DMS53 treated with DMSO at 0.1 percent for 48 hours (cell line): ENCODE measurements at regions not wholly inside any gene's neighbourhood (a gene's known extent, or its start where the extent isn't known, plus 50 kb on each side); places are given as distances from the start of the nearest gene placed in this dataset.
A peak's percentile ranks its signal among the peaks of the same experiment; 100 is the strongest.

Experiments
- DNase-seq: peaks from one replicate; lab custom pipeline; 2025; ENCODE audit not compliant: unreplicated experiment; lab: John Stamatoyannopoulos, UW

DNA sequence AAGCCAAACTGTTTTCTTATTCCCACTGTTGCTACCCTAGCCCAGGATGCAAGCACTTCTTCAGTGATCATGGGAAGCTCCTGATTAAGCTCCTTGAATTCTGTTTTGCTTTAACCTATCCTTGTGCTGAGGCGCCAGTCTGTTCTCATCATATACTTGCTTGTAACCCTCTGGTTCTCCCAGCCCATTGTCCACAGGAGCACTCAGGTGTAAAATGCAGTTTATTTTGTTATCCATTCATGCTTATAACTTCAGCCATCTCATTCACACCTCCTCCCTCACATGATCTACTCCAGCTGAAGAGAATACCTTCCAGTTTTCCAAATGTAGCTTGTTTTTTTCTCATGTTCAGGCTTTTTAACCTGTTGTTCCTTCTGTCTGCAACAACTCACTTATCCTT lies 402.1 kb upstream of the BRINP1 start:
- DNase-seq = no peak

DNA sequence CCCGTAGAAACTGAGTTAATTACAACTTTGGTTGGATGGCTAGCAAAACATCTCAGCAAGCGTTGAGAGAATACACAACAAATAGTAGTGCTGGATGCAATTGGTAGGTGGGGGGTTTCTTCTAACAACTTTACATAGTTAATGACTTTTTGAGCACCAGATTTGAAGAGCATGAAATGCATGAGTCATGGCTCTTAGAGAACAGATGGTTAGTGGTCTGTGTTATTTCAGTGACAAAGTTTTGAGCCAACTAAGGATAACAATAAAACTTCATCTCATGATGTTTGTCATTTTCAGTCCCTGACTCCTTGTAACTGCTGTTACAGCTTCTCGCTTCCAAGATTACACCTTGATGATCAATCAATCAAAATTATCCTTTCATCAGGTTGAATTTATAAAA lies 399.0 kb upstream of the BRINP1 start:
- no peak for DNase-seq

DNA sequence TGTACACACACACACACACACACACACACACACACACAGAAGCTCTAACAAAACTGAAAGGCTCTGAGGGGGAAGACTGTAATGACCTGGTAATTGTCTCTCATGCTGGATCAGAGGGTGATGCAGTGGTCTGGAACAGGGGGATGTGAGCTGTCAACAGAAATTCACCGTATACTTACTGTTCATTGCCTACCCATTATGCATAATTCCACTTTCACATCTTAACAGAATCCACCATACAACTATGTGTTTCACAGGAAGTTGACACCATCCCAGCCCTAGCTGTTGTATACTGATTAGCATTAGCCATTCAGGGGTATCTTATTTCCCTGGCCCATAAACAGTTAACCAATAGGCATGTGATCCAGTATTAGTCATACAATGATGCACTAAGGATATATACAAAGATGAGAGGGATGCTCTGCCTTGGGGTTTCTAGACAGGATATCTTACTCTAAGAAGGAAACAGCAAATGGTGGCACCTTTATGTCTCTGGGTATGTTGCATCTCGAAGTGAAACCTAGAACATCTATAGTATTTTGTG lies 396.5 kb upstream of the BRINP1 start:
- DNase-seq = no peak

DNA sequence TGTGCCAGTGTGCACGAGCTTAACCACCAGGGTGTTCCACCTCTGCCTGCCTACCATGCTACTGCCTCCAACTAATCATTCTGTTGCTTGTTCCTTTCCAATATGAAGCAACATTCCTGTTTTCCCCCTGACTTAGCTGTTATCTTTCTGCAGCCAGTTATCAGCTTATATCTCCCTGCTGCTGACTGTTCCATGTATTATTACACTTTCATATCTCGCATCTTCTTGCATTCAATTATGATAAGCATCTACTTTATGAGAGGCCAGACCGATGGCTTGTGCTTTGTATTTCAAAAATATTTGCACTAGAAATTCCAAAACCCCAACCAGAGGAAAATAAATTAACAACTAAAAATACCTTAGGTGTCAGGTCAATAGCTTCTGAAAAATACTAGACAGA lies 394.0 kb upstream of the BRINP1 start:
- no peak for DNase-seq

DNA sequence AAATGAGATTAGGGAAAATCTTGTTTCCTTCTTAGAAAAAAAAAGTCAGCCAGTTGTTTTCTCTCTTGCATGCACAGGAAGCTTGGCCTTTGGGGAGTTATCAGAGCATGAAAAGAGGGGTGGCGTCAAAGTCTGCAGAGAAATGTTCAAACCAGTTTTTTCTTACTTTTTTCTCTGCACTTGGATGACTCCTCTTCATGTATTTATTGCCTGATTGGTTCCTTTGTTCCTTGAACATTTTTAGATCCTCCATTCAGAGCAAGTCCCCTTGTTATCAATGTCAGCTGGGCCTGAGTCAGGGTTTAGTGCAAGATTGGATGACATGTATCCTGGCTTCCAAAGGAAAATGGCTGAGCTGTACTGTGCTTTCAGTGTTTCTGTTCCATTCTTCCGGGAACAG lies 392.6 kb upstream of the BRINP1 start:
- DNase-seq = no peak

DNA sequence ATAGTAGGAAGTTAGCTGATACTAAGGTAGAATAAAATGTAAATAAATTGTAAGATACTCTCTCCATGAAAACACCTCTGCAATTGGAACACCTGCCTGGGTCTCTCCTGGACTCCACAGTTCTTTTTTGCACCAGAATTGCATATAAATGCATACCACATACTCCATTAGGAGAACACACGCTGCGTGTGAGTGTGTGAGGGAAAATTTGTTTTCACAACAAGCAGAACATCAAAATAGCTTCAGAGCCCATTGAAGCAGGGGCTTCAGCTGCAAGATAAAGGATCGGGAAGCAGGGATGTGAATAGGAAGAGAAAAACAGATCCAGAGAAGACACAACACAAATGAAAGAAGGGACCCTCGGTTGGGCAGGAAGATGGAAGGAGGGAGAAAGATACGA lies 389.8 kb upstream of the BRINP1 start:
- DNase-seq = no peak

DNA sequence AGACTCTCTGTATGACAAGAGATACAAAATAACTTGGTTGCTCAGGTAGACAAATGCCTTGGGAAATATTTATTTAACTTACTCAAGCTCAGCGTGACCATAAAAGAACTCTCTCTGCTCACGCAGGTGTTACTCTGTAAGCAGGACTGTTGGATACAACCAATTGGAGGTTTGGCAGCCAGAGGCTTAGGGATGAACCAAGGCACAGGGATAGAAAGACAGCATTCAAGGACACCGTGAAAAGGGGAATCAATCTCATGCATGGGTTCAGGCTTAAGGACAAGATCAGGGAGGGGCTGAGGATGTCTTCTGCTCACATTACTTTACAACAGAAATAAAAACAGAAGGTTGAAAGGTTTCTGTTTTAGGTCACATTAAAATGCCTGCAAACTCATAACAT lies 389.0 kb upstream of the BRINP1 start:
- DNase-seq = peak; percentile 71

DNA sequence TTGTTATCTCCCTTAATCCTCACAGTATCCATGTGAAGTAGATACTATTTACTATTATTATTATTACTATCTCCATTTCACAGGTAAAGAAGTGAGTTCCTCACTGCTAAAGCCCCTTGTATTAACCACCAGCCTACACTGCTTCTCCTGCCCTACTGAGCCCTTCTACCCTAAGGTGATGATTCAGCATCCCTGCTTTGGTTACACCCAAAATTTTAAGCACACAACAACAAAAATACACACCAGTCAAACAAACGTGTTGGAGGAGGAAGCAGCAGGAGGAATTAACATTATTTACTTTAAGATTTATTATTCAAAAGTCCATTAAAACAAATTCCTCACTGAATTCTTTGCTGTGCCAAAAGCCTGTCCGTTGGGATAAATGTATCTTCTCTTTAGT lies 370.2 kb upstream of the BRINP1 start:
- no peak for DNase-seq

DNA sequence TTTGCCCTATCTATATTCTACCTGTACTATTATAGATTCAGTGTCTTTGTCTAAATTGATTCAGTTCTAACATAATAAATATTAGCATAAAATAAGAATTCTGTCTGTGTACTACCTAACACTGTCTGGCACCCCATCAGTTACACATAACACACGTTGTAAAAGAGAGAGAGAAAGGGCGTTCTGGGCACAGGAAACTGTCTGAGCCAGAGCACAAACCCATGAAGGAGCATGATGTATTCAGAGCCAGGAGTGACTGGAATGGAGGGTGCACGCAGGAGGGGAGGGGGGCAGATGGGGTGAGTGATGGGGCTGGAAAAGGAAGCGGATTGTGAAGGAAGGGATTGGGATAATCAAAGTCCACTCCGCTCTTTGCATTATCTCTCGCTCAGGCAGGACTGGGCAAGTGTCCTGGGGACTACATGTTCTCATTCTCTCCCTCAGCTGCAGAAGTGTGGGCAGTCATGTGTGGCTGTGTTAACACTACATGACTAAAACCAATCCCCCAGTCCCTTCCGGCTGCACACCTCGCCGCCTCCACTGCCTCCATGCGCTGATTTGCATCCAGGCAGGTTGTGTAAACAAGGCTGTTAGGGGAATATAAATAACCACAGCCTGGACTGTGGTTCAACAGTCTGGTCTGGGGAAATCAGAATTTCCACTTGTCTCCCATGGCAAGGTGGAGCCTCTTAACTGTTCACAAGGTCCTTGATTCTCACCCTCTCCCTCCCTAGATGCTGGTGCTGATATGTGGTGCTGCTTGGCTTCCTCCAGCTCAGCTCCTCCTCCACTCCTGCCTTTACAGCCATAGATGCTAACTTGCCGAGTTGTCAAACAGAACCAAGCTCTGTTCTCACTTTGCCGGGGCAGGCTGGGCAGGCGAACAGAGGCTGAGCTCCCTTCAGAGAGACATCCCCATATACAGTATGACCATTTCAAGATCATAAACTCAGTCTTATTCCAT lies 367.5 kb upstream of the BRINP1 start:
- peak; percentile 90 for DNase-seq

DNA sequence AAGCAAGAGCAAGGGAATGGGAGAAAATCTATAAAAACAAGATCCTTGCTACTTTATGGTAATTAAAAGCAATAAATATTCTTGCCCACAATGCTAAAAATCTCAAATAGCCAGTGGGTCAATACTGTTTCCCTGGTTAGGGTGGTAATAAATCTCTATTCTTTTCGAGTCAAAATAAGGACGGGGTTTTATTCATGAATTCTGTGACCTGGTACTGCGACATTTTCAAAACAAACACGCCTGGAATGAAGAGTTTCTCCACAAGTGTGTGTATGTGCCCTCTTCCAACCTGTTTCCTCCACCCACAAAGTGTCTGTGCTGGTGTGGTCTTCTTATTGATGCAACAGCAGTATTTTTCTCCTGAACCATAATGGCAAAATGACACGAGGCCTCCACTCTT lies 358.8 kb upstream of the BRINP1 start:
- no peak for DNase-seq

DNA sequence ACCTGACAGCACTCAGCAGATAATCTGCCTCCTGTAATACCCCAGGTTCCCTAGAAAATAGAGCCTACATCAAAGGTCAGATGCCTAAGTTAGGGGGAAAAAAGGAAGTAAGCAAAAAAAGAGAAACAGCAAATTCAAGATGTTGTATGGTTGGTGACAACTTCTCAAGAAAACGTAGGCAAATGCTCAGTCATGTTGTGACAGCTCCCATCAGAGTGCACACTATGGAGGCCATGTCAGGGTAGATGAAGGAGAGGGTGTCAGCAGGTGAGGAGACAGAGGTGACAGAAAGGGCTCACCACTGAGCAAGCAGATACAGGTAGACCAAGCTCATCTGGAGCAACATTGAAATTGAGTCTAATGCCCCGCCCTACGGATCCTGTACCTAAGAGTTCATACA lies 356.8 kb upstream of the BRINP1 start:
- no peak for DNase-seq

DNA sequence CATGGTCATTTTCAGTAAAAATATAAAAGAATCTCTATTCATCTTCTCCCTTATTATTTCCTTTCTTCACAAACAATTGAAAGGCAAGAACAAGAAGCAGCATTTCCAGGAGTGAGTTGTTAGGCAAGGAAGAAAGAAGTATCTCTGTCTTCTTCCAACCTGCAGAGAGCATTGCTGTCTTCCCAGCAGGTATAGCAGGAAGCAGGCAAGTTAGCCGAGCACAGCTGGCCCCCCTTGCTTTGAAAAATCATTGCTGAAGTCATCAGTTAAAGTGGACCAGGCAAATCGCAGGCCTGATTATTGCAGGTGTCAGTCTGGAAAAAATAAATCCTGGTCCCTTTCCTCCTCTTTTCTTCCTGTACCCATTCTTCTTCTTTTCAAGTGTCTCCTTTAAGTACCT lies 353.1 kb upstream of the BRINP1 start:
- DNase-seq = no peak

DNA sequence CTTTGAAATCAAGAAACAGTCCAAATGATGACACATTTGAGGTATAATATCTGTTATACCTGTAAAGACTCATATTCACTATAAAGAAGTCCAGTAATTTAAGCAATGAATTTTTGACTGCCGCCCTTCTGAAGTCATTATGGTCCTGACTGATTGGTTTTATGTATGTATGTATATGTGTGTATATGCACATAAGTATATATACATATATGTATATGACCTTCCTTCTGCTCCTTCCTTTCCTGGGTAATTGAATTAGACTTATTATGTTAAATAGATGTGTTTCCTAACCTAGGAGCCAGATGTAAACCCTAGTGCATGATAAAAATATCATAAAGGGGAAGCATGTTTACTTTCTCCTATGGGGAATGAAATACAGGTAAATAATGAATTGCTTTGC lies 343.1 kb upstream of the BRINP1 start:
- no peak for DNase-seq

DNA sequence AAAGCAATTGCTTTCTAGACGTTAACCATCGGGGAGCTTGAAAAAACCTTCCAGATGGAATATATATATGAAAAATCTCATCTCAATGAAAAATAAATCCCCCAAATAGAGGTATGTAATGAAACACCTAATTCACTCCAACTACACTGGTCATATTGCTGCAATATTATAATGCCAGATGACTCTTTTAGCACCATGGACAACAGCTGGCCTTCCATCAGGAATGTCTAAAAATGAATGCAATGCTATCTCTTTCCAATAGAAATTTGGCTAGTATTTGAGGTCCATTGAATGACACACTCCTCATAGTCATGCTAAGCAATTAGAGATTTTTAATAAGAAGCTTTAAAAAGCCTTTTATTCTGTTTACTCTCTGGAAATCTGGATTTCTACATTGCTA lies 340.2 kb upstream of the BRINP1 start:
- no peak for DNase-seq

DNA sequence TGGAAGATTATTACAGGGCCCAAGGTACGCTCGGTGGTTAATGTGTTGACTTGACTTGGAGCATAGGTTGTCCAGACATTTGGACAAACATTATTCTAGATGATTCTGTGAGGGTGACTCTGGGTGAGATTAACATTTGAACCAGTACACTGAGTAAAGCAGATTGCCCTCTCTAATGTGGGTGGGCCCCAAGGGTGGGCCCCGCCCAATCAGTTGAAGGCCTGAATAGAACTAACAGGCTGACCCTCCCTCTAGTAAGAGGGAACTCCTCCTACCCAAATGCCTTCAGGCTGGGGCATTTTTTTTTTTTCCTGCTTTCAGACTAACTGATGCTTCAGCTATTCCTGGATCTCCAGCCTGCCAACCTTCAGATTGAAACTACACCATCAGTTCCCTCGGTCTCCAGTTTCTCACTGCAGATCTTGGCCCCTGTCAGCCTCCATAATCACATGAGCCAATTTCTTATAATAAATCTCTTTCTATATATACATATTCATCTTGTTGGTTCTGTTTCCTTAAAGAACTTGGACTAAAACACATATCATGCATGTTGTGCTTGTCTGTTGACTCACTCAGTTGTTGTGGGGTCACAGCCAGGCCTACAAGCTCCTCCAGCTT lies 338.1 kb upstream of the BRINP1 start:
- DNase-seq = no peak

DNA sequence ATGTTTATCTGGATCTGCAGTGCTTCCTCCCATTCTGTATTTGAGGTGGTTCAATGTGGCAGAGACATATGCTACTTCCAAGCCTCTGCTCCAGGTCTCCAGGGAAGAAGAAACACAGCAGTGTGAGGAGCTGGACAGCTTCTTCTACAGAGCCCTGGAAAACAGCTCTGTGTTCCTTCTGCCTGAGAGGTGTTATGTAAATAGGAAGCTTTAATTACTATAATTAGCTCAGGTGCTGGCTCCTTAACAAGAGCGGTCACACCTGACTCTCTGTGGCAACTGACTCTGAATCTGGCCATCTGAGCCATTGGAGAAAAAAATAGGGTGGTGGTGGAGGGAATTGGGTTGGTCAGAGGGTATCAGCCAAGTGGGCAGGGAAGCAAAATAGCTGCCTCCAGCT lies 332.4 kb upstream of the BRINP1 start:
- no peak for DNase-seq

DNA sequence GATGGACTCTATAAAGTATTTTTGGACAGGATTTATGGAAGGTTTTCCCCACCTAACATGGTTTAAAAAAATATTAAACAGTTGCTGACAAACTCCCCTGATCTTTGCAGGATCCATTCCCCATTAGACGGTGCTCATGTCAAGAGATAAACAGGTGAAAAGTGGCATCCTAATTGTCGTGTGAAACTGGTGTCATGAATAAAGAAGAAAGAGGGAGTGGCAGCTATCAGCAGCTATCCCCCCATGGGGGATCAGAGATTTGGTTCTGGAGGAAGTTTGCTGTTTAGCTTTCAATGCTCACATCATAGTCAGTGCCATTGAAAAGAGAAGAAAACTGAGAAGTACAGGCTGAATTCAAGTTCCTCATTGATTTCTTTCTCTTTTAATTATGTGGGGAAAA lies 329.3 kb upstream of the BRINP1 start:
- DNase-seq = no peak

DNA sequence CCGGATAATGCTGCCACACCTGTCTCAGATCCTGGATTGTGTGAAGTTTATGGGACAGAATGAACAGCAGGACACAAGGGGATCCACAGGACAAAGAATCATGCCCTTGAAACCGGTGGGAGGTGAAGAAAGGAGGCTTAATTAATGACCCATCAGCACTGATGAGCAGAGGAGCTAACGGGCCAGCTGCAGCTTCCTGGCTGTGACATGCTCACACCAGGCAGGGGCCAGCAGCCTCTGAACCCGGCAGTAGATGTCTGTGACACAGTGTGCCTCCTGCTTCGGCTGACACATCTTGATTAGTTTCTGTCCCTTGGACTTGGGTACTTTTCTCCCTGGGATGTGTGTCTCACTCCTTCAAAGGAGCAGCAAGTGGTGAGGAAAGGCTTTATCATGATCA lies 328.8 kb upstream of the BRINP1 start:
- no peak for DNase-seq

DNA sequence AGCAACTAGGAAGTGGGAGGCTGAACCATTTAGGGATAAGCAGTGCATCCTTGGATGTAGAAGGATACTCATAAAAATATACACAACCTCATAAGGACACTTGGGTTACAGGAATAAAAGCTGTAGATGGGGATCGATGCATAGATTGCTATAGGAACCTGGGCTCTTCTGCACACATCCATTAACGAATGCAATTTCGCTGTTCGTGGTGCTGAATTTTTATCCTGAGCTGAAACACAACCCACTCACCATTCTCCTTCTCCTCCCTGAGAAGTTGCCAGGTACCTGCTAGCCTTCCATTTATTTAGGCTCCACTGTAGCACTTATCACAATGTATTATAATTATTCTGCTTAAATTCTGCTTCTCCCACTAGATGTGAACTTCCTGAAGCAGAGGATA lies 320.6 kb upstream of the BRINP1 start:
- no peak for DNase-seq

DNA sequence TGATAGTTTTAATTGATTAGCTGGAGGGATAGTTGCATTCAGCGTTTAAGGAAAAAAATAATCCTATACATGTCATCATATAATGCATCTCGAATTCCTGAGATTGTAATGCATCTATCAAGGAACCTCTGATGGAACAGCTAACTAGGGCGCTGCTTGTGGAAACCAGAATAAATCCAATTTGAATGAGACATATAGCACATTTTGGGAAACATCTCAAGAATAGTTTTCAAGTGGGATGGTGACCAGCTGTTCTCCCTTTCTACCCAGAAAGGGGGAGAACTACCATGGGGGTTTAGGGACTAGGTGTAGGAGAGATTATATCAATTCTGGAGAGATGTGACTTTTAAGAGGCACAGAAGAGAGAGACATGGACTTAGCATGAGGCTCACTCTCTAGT lies 319.3 kb upstream of the BRINP1 start:
- no peak for DNase-seq

DNA sequence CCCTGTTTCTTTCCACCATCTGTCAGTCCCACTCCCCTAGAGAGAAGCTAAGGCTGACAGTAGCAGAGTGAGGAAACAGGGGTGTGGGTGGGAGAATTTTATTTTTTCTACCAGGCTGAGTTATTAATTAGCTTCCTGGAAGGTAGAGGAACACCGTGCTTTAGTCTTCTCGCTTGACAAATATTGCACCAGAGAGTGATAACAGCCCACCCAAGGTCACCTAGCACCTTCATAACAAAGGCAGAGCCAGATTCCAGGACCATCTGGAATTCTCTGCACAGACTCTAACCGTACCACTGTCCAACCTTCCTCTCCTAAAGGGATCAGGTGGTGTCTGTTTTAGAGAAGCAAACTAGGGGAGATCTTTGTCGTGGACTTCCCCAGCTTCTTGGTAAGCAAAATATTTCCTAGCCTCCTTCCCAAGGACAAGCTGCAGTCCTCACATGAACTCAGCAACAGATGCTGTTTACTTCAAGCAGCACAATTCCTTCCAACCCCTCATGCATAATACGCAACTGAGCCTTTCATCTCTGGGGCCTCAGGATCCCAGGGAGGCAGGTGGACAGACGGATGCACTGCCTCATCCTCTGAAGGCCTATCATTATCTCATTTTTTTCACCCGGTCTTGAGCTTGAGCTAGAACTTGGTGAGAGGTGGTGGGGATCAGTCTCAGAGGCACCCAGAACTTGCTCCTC lies 308.7 kb upstream of the BRINP1 start:
- no peak for DNase-seq

DNA sequence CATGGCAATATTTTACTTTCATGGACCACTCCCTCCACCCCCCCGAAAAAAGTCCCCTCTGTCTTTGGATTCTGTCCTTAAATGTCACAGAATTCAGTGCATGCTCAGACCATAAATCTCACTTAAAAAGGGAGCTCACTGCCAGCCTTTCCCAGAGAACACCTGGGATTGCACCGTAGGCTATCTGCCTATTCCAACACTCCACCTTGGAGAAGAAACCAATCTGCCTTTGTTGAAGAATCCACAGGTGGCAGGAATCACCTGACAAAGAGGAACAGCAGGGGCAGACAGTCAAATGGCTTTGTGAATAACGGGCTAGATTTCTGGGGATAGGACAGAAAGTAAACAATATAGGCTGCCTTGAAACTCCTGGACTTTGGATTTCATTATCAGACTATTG lies 306.7 kb upstream of the BRINP1 start:
- no peak for DNase-seq
